ENCODE measurements at regions not wholly inside any gene's neighbourhood (a gene's known extent, or its start where the extent isn't known, plus 50 kb on each side); places are given as distances from the start of the nearest gene placed in this dataset.

DNA sequence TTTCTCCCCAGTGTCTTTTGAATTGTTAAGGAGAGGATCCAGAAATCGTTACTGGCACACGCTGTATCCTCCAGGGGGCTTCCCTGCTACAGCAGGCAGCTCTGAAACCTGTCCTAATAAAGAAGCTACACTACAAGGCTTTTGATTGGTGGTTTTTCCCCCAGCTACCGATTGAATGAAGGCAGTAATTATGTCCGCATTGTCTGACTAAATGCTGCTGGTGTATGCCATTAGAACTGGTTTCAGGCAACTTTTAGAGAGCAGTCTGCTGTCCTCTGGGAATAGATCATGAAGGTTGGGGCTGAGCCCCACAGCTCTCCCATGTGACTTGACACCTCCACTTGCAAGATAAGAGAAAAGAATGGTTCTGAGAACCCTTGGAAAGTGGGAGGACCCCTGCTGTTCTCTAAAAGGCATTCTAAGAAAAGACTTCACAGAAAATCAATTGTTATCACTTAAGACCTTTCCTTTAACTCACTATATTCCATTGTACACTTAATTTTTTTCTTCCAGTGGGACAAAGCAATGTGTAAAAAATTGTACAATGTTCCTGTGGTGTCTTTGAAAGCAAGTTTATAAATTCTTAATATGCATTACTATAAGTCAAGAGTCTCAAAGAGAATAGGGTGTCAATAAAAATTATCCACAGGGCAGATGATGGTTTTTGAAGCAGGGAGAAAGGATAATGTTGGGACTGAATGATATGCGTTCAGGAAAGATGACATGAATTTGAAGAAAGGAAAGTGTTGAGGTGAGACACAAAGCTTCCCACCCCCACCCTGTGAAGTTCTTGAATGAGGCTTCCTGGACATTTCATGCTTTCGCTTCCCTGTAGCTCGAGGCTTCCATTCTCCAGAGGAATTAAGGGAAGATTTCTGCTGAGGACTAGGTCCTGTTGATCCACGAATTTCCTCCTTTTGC lies 53.0 kb upstream of the DAZL start:
- DNase-seq = peak; percentile 4

DNA sequence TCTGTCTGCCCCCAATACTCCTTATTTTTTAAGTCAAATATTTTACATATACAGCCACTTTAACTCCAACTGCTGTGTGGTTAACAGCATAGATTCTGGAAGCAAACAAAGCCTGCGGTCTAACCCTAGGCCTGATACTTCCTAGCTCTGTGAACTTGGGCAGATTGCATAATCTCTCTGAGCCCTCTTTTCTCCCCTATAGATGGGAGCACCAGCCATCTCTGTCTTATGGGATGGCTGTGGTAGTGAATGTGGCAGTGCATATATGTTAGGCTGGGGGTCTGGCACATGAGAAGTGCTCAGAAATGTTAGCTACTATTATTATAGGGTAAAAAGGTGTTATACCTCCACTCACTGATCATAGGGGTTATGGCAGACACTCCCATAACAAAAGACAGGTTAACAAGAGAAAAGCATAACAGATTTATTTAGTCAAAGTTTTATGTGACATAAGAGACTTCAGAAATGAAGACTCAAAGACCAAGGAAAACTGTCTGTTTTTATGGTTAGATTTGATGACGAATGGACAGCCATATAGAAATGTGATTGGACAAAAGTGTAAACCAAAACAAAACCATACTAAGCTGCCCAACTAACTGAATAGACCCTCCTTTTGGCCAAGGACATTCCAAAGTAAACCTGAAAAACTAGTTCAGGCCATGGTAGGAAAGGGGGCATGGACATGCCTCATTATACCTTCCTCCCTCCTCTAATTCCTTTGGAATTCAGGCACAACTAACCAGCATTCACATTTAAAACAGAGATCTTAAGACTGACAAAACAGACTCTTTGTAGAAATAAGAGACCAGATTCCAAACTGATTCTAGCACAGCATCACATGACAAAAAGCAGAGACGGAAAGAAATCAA lies 53.9 kb upstream of the DAZL start:
- no peak for DNase-seq

DNA sequence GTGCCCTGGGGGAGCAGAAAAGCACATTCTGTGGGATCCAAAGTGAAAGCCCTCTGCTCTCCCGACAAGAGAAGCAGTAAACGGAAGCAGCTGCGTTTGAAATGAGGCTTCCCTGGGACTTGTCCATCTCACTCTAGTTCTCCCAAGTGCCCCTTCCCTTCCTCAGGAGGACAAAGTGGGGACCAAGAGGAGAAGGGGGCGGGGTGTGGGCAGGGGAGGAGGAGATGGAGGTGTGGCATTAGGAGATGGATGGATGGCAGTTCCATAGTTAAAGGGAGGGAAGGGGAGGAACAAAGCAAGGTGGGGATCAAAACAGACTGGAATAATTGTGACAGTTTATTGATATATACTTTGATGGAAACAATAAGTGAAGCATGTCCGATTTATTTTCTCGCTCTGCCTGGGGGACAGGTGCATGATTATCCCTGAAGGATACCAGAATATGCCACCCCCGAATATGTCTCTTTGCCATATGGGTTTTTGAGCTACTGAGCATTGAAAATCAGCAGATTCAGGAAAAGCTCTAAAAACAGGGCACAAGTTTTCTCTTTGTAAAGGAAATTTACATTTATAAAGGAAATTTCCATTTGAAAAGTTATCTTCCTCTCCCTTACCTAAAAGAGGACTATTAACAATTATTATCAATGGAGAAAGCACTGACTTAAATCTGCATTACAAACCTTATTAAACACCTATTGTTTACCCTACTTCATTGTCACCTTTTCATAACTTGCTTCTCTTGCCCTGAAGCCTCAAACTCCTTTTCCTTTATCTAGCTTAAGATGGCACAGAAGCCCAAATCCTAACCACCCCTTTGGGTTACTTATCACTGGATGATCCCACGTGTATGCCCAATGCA lies 58.9 kb upstream of the DAZL start:
- DNase-seq = no peak

GRCh38 chr3:16665282-16665741 lies 60.1 kb upstream of the DAZL start:
- DNase-seq = no peak

GRCh38 chr3:16666206-16666605 lies 61.0 kb upstream of the DAZL start:
- no peak for DNase-seq

- DNase-seq = no peak
Measured at GRCh38 chr3:16667633-16668032, 62.4 kb upstream of the DAZL start.

DNA sequence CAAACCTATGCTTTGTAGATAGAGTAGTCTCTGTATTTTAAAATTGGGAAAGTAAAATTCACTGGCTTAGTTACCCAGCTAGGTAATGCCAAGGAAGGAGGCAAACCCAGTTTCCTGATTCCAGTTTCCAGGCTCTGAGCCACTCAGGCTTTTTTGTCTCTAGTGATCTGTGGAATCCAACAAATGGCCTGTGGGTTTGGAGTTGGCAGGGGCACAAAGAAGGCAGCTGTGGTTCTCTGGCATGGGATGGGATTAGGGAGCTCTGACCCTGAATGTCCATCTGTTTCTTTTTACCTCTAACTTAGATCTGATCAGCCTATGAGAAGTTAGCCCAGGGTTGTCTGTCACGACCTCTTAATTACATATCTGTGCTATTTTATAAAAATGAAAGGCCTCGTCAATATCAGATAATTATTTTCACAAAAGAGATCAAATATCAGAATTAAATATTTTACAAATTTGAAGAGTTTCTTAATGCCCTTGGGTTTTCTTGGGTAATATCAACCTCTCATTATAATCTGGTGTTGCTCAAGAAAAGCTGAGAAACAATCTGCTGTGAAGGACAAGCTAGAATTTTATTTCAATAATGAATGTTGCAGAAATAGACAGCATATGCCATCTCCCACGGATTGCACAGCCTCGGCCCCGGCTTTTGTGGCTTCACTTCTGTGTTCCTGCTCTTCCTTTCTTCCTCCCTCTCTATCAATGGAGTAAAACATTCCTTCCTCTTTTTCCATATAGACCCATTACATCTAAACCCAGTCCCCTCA lies 63.7 kb upstream of the DAZL start:
- DNase-seq = no peak

DNA sequence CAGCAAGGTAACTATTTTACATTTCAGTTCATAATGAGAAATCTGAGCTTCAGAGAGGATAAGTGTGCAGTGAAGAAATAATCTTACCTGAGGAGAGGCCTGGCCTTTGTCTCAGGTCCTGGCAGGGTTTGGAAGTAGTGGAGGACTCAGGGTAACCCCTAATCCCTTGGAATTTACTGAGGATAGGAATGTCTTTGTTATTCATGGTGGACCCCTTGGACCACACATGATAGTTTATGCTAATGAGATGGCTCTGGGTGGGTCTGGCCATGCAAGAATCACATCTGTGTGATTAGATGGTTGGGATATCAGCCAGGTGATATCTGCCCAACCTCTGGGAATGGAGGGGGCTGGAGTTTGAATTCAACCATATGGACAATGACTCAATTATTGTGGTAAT lies 65.0 kb upstream of the DAZL start:
- DNase-seq = no peak

DNA sequence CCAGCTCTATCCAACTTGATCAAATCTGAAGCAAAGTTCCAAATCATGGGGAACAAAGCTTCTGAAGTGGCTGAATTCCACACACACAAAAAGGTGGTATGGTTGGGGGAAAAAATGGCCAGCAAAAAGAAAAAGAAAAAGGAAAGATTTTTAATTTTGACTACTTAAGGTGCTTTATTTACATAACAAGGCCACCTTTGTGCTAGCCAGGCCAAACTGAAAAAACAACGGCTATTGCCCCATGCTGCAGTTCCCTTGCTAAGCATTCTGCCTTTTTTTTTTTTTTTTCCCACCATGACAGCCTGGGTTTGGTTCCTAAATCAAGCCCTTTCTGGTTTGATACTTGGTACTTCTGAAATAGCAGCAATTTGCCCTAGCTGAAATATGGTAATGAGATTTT lies 66.5 kb upstream of the DAZL start:
- no peak for DNase-seq

GRCh38 chr3:16673530-16673929 lies 68.3 kb upstream of the DAZL start:
- no peak for DNase-seq

- DNase-seq = no peak
Measured at GRCh38 chr3:16675805-16676204, 70.6 kb upstream of the DAZL start.

DNA sequence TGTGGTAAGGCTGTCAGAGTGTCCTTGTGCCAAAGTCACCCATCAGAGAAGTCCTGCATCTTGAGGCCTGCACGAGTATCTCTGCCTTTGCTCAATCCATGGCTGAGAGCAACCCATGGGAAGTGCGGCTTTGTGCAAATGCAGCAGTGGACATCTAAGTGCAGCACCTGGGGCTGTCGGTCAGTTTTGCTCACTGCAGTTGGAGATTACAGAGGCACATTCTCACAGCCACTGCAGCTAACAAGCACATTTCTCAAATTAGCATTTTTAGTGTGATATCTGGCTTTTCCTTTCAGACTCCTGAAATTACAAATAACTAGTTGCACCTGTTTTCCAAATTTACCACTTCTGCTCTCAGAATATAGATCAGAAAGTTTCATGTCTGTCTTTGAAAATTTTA lies 81.5 kb upstream of the DAZL start:
- no peak for DNase-seq

DNA sequence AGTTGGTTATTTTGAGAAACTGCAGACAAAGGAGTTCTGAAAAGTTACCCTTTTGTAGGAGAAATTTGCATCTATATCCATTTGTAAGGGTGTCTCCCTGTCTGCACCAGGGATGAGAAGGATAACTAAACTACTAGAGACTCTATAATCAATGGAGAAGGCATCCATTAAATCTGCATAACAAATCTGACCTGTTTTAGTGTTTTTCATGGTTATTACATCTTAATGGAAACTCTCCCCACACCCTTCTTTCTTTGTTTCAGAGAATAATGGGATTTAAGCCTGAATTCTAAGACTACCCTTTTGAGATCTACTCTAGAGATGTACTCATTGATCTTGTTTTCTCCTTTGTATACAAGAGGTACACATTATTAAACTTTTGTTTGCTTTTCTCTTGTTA lies 82.0 kb upstream of the DAZL start:
- no peak for DNase-seq

GRCh38 chr3:16692486-16693344 lies 87.5 kb upstream of the DAZL start:
- DNase-seq = no peak

DNA sequence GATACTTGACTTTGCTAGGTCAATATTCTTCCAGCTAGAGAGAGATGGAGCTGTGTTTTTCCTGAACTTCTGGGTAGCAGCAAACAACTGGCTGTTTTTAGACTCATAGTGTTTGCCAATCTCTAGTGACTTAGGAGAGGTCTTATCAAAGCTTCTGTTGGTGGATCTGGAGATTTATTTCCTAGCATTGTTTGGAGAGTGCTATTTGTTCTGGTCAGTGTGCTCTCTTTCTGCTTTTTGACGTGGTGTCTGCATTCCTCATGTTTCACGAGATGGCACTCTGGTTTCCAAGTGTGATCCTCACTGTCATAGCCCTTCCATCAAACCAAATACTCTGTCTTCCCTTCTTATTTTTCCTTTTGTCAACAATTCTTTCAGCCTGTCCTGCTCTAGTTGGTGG lies 88.6 kb upstream of the DAZL start:
- no peak for DNase-seq

DNA sequence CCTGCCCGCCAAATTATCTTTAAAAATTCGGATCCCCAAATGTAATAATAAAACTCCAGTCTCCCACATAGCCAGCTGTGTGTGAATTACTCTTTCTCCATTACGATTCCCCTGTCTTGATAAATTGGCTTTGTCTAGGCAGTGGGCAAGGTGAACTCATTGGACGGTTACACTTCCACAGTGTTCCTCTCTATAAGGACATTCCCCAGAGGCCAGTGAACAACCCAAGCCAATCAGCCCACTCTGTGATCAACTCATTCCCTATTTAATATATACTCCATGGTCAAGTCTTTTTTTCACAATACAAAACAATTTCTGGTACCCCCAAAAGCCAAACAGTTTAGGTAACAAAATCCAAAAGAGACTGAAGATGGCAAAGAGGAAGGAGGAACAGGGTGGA lies 90.5 kb upstream of the DAZL start:
- DNase-seq = no peak

GRCh38 chr3:16697443-16698147 lies 92.4 kb upstream of the DAZL start:
- no peak for DNase-seq

- no peak for DNase-seq
Measured at GRCh38 chr3:16700651-16701050, 95.4 kb upstream of the DAZL start.

- DNase-seq = no peak
Measured at GRCh38 chr3:16704941-16705340, 99.7 kb upstream of the DAZL start.

GRCh38 chr3:16707260-16707659 lies 102.0 kb upstream of the DAZL start:
- DNase-seq = no peak

DNA sequence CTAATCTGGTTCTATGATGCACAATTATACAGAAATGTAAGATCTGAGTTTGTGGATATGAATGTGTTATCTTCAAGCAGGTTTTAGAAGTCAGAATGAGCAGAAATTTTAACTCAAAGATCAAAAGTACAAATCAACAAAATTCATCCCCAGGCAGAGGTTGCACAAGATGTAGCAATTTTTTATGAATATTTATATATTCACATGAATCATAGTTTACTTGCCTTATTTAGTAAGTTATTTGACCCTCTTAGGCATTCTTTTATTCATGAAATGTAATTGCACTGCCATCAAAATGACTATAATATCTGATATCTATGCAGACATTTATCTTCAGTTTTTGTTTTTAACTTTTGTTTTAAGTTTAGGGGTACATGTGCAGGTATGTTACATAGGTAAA lies 103.1 kb upstream of the DAZL start:
- no peak for DNase-seq

Measured in NCI-H1417 treated with DMSO at 0.1 percent for 48 hours (cell line).